H9 (cell line): ENCODE measurements at regions not wholly inside any gene's neighbourhood (a gene's known extent, or its start where the extent isn't known, plus 50 kb on each side); places are given as distances from the start of the nearest gene placed in this dataset.

Experiments
- DNase-seq: peaks from one replicate; pipeline ENCODE4 v3.0.0-alpha.2; 2017
- H2AFZ ChIP-seq: one replicate; pipeline ENCODE4 v1.6.1; 2013; ENCODE audit warnings: mild to moderate bottlenecking, low read length, control low read depth, moderate library complexity
- H2AK5ac ChIP-seq: 2 replicates; pipeline ENCODE4 v1.6.1; 2013; ENCODE audit warnings: low read length, control low read depth, mixed read lengths; ENCODE audit not compliant: insufficient read length
- H2BK120ac ChIP-seq: one replicate; pipeline ENCODE4 v1.6.1; 2013; ENCODE audit warnings: low read depth, mild to moderate bottlenecking, low read length, control low read depth, inconsistent platforms; ENCODE audit not compliant: poor library complexity, severe bottlenecking
- H2BK12ac ChIP-seq: 2 replicates; pipeline ENCODE4 v1.6.1; 2013; ENCODE audit warnings: low read length, control low read depth, mixed read lengths, low read depth; ENCODE audit not compliant: insufficient read length
- H2BK15ac ChIP-seq: 2 replicates; pipeline ENCODE4 v1.6.1; 2013; ENCODE audit warnings: low read depth, low read length, control low read depth
- H2BK20ac ChIP-seq: one replicate; pipeline ENCODE4 v1.6.1; 2013; ENCODE audit warnings: low read depth, mild to moderate bottlenecking, low read length, control low read depth, inconsistent platforms; ENCODE audit not compliant: poor library complexity, severe bottlenecking
- H2BK5ac ChIP-seq: 2 replicates; pipeline ENCODE4 v1.6.1; 2013; ENCODE audit warnings: low read length, control low read depth, mixed read lengths; ENCODE audit not compliant: insufficient read length
- H3K14ac ChIP-seq: 2 replicates; pipeline ENCODE4 v1.6.1; 2013; ENCODE audit warnings: low read length, control low read depth; ENCODE audit not compliant: insufficient read depth
- H3K18ac ChIP-seq: 2 replicates; pipeline ENCODE4 v1.6.1; 2013; ENCODE audit warnings: low read depth, mild to moderate bottlenecking, mixed read lengths, low read length, control low read depth; ENCODE audit not compliant: insufficient read length
- H3K23ac ChIP-seq: 2 replicates; pipeline ENCODE4 v1.6.1; 2013; ENCODE audit warnings: low read length, control low read depth, mixed read lengths, low read depth; ENCODE audit not compliant: insufficient read length
- H3K23me2 ChIP-seq: 2 replicates; pipeline ENCODE4 v1.6.1; 2013; ENCODE audit warnings: low read depth, mild to moderate bottlenecking, mixed read lengths, low read length, control low read depth; ENCODE audit not compliant: insufficient read length, poor library complexity, severe bottlenecking
- H3K27ac ChIP-seq: 2 replicates; pipeline ENCODE4 v1.5.1; 2013; ENCODE audit warnings: low read length, control low read depth, mixed read lengths, low read depth; ENCODE audit not compliant: insufficient read length
- H3K27me3 ChIP-seq: 2 replicates; pipeline ENCODE4 v1.6.1; 2013; ENCODE audit warnings: low read length, control low read depth, inconsistent platforms; ENCODE audit not compliant: insufficient read depth
- H3K4ac ChIP-seq: 2 replicates; pipeline ENCODE4 v1.6.1; 2013; ENCODE audit warnings: low read depth, mild to moderate bottlenecking, control low read depth, inconsistent platforms, low read length, moderate library complexity
- H3K4me1 ChIP-seq: 2 replicates; pipeline ENCODE4 v1.6.1; 2013; ENCODE audit warnings: low read length, control low read depth, inconsistent platforms; ENCODE audit not compliant: insufficient read depth
- H3K4me2 ChIP-seq: 2 replicates; pipeline ENCODE4 v1.6.1; 2013; ENCODE audit warnings: low read length, control low read depth, mixed read lengths; ENCODE audit not compliant: insufficient read length, insufficient read depth
- H3K56ac ChIP-seq: 2 replicates; pipeline ENCODE4 v1.6.1; 2013; ENCODE audit warnings: low read depth, mild to moderate bottlenecking, mixed read lengths, low read length, control low read depth; ENCODE audit not compliant: insufficient read length
- H3K79me1 ChIP-seq: 2 replicates; pipeline ENCODE4 v1.6.1; 2013; ENCODE audit warnings: low read depth, mild to moderate bottlenecking, moderate library complexity, low read length, control low read depth, inconsistent platforms; ENCODE audit not compliant: insufficient read depth, poor library complexity, severe bottlenecking
- H3K79me2 ChIP-seq: 2 replicates; pipeline ENCODE4 v1.6.1; 2013; ENCODE audit warnings: low read length, control low read depth, inconsistent platforms; ENCODE audit not compliant: insufficient read depth
- H3K9ac ChIP-seq: 2 replicates; pipeline ENCODE4 v1.6.1; 2013; ENCODE audit warnings: low read length, control low read depth, mixed read lengths; ENCODE audit not compliant: insufficient read length; ENCODE audit errors: extremely low read depth
- H3K9me3 ChIP-seq: one replicate; pipeline ENCODE4 v1.6.1; 2013; ENCODE audit warnings: low read depth, low read length, inconsistent platforms; ENCODE audit not compliant: control insufficient read depth
- H3T11ph ChIP-seq: one replicate; pipeline ENCODE4 v1.6.1; 2013; ENCODE audit warnings: mild to moderate bottlenecking, low read length, control low read depth, inconsistent platforms
- H4K20me1 ChIP-seq: one replicate; pipeline ENCODE4 v1.6.1; 2013; ENCODE audit not compliant: control insufficient read depth, insufficient read length, insufficient read depth
- H4K5ac ChIP-seq: 2 replicates; pipeline ENCODE4 v1.6.1; 2013; ENCODE audit warnings: low read depth, mild to moderate bottlenecking, mixed read lengths, low read length, control low read depth; ENCODE audit not compliant: insufficient read length
- H4K8ac ChIP-seq: replicated peaks from 2 replicates; pipeline ENCODE4 v1.6.1; 2013; ENCODE audit warnings: low read length, control low read depth, mixed read lengths, low read depth; ENCODE audit not compliant: insufficient read length
- H4K91ac ChIP-seq: 2 replicates; pipeline ENCODE4 v1.6.1; 2013; ENCODE audit warnings: low read depth, mild to moderate bottlenecking, moderate library complexity, mixed read lengths, low read length, control low read depth; ENCODE audit not compliant: insufficient read length
- H3K27ac Mint-ChIP-seq, 3 experiments: 2 replicates in 2 of 3; 3 replicates in 1 of 3; pipeline ENCODE4 v1.8.0; 2020 to 2021; ENCODE audit warnings: mixed read lengths in 3 of 3, mild to moderate bottlenecking in 1 of 3, moderate library complexity in 1 of 3
- H3K27me3 Mint-ChIP-seq: 2 replicates; pipeline ENCODE4 v1.8.0; 2021; ENCODE audit warnings: low read depth, mild to moderate bottlenecking, moderate library complexity, mixed read lengths
- H3K36me3 Mint-ChIP-seq, 3 experiments: 2 replicates in 2 of 3; 3 replicates in 1 of 3; pipeline ENCODE4 v1.8.0; 2020 to 2021; ENCODE audit warnings: low read depth in 3 of 3, mixed read lengths in 3 of 3; ENCODE audit not compliant: insufficient read depth in 1 of 3
- H3K4me1 Mint-ChIP-seq, 2 experiments: 2 replicates each; pipeline ENCODE4 v1.8.0; 2020; ENCODE audit warnings: mixed read lengths in 2 of 2
- H3K4me3 Mint-ChIP-seq, 2 experiments: 2 replicates in 1 of 2; 3 replicates in 1 of 2; pipeline ENCODE4 v1.8.0; 2020 to 2021; ENCODE audit warnings: mild to moderate bottlenecking in 2 of 2, mixed read lengths in 2 of 2, moderate library complexity in 1 of 2
- H3K9me3 Mint-ChIP-seq, 2 experiments: 2 replicates in 1 of 2; 3 replicates in 1 of 2; pipeline ENCODE4 v1.8.0; 2020; ENCODE audit warnings: mild to moderate bottlenecking in 2 of 2, mixed read lengths in 2 of 2, moderate library complexity in 1 of 2
- CTCF ChIP-seq: fragments of 200-600 bp; sonication (generic); conservative IDR thresholded peaks from 3 replicates; pipeline ENCODE4 v1.8.0; 2021; ENCODE audit warnings: antibody characterized with exemption, mild to moderate bottlenecking
- WGBS: extraction: QIAGEN DNeasy Blood & Tissue Kit; methylation state at CpG from one replicate; pipeline ENCODE4 v1.1.7; 2013; ENCODE audit warnings: missing lambda C conversion rate, low lambda C conversion rate, mixed read lengths; ENCODE audit not compliant: insufficient read length; ENCODE audit errors: extremely low coverage; 5-methylcytosine and 5-hydroxymethylcytosine counted together

DNA sequence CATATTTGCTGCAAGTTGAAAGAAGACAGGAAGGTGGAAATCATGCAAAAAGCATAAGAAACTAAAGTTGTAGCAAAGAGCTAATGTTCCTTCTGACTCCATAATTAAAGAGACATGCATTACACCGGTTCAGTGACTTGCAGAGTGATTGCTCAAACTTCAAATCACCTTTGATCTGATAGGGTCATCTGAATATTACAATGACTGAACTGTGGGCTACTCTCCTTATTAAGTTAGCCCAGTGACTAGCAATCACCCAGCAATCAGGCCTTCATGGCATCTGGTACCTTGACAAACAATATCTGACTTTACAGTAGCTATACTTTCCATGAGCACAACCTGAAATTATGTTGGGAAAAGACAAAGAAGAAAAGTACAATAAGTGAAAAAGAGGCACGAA, 84.9 kb downstream of the NREP start:
- TF ChIP-seq CTCF = no peak
- no peak overlapping the region for H2AK5ac ChIP-seq
- no peak overlapping the region for H3K18ac ChIP-seq
- no peak overlapping the region for H2BK120ac ChIP-seq
- Mint-ChIP-seq H3K4me3 (no peak overlapping the region), H3K4me1 (peaks cover 15 to 19% of the 10 kb centered on the region in 2 experiments), H3K27me3 (peaks cover 2% of the 10 kb centered on the region), H3K9me3 (no peaks in the 10 kb centered on the region), H3K27ac (no peak overlapping the region), H3K36me3 (no peaks in the 10 kb centered on the region)
- no peaks in the 10 kb centered on the region for H3K27me3 ChIP-seq
- H4K5ac ChIP-seq = no peak overlapping the region
- H3K14ac ChIP-seq = no peak overlapping the region
- no peak for DNase-seq
- no peak overlapping the region for H3K23ac ChIP-seq
- H4K91ac ChIP-seq = no peak overlapping the region
- H2BK15ac ChIP-seq = no peak overlapping the region
- H3K27ac ChIP-seq = no peak overlapping the region
- H3K9me3 ChIP-seq = no peaks in the 10 kb centered on the region
- H3K4me1 ChIP-seq = peaks cover 2% of the 10 kb centered on the region; the same call in 1 of the 2 replicates
- no peak overlapping the region for H3K4ac ChIP-seq
- no peak overlapping the region for H3K9ac ChIP-seq
- no CpG with 5 or more reads among the region's 2 CpGs for WGBS
- no peak overlapping the region for H3K56ac ChIP-seq
- H3K79me2 ChIP-seq = no peaks in the 10 kb centered on the region
- no peak overlapping the region for H3K4me2 ChIP-seq
- H2BK12ac ChIP-seq = no peak overlapping the region
- no peaks in the 10 kb centered on the region for H4K20me1 ChIP-seq
- H4K8ac ChIP-seq = no peak overlapping the region
- no peak overlapping the region for H3T11ph ChIP-seq
- H3K23me2 ChIP-seq = no peaks in the 10 kb centered on the region
- no peak overlapping the region for H2AFZ ChIP-seq
- H2BK5ac ChIP-seq = no peak overlapping the region
- H2BK20ac ChIP-seq = no peak overlapping the region
- H3K79me1 ChIP-seq = no peaks in the 10 kb centered on the region
